Inflammatory macrophage (primary cell): ENCODE measurements at regions not wholly inside any gene's neighbourhood (a gene's known extent, or its start where the extent isn't known, plus 50 kb on each side); places are given as distances from the start of the nearest gene placed in this dataset.
"Not testable (repeated sequence)": the region's sequence is repeated elsewhere in the genome, so short reads cannot be mapped to it uniquely, and the experiment has no call there.

ENCODE experiments used
- DNase-seq, 2 donors: peaks; one replicate each; pipeline ENCODE4 v3.0.0-alpha.2; 2020 to 2022

- DNase-seq: no peak
These were observed 55.2 kb upstream of the SLIT2 start for GRCh38 chr4:20196476-20196875.

DNA sequence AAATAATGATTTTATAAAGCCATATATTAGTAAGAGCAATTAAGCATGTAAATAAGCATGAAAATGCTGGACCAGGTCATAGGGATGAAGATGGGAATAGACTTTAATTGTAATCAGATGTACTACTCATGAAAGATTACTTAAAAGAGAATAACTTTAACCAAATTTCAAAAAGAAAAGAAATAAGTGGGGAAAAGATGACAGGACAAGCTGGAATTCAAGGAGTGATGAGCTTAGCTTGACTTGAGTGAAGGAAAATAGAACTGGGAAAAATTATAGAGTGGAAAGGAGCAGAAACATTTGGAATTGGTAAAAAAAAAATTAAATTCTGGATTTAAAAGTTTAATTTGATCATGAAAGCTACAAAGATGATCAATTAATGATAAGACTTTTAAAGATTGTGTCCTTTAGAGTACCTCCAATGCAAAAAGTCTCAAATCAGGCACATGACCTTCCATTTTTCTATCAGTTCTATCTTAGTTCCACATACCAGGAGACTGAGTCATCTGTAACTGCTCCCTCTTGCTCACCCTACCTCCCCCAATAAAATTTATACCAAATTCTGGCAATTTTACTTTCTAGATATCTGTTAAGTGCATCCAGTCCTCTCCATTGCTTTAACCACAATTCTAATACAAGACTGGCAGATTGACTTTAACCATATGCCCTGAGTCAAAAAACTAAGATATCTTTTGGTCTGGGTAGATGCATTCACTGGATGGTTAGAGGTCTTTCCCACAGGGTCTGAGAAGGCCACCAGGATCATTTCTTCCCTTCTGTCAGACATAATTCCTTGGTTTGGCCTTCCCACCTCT, 56.4 kb upstream of the SLIT2 start:
- no peak for DNase-seq

DNA sequence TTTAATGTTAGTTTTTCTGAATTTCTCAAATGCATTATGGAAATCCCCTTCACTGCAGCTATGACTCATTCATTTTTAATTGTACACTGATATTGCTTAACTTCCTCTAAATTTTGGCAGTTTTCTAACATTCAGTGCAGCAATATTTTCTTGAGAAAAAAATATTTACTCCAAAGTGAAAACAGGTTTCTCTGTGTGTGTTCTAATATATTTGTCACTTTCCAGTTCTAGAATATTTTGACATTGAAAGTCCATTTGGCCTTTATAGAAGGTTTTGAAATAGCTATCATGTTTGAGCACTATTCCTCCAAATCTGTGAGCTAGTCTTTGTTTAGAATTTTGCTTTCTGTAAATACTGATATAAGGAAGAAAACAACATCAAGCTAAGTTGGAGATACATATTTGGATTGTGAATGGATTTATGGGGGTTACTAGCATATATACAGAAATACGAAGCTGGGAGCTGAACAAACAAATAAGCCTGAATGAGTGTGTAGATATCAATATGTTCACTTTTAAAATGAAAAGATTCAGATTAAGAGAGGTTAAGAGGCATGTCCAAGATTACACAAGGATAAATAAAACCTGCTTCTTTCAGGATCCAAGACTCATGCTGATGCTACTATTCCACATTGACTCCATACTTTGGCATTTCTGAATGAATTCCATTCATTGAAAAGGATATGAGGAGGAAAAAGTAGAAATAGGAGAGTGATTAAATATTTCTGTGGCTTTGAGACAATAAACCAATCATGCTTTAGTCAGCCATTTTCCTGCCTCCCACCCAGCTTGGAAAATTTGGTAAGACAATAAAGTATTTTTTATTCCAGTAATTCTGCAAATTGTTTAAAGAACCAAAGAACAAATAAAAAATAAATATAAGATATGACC, 57.3 kb upstream of the SLIT2 start:
- DNase-seq: peak in 1 of 2 donors; percentile 47

GRCh38 chr4:20193141-20193936, 58.4 kb upstream of the SLIT2 start:
- no peak for DNase-seq

DNA sequence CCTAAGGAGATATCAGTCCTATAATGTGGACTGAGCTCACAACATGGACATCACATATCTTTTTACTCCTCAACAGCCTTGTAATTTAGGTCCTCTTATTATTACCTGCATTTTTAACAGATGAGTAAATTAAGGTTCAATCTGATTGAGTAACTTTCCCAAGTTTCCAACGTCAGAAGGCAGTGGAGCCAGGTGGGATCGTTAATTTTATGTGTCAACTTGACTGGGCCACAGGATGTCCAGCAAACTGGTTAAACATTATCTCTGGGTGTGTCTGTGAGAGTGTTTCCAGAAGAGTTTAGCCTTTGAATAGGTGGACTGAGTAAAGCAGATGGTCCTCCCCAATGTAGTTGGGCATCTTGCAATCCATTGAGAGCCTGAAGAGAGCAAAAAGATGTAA, 59.0 kb upstream of the SLIT2 start:
- DNase-seq: no peak

DNA sequence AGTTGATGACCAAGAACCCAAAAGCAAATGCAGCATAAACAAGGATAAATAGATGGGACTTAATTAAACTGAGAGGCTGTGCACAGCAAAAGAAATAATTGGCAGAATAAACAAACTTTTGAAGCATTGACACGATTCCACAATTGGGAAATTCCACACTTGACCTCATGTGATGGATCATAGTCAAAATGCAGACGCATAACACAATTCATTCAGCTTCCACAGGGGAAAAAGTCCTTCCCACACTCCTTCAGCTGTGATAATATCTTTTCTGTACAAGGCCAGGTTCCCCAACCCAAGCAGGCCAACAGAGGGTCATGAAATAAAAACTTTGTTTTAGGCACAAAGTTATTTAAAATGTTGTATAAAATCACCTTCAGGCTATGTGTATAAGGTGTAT, 66.6 kb upstream of the SLIT2 start:
- DNase-seq: no peak

DNA sequence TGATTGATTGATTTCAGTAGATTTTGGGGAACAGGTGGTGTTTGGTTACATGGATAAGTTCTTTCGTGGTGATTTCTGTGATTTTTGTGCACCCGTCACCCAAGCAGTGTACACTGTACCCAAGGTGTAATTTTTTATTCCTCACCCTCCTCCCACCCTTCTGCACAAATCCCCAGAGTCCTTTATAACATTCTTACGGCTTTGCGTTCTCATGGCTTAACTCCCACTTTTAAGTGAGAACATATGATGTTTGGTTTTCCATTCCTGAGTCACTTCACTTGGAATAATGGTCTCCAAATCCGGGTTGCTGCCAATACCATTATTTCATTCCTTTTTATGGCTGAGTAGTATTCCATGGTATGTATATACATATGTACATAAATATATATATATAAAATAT, 68.6 kb upstream of the SLIT2 start:
- DNase-seq: not testable (repeated sequence)

DNA sequence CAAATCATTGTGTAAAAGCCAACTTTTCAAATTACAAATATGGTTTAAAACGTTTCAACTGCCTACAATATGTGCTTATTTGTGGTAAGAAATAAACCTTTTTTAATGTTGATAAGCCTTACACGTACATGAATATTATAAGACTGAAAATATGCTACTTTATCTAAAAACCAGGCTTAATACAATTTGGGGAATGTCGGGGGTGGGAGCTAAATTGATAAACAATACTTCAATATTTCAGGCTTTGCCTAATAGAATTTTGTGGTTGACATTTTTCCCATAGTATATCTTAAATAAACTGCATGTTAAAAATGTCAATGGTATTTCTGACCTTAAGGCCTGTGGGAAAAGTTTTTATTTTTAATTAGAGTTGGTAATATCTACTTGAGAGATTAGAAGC, 69.8 kb upstream of the SLIT2 start:
- DNase-seq: no peak

DNA sequence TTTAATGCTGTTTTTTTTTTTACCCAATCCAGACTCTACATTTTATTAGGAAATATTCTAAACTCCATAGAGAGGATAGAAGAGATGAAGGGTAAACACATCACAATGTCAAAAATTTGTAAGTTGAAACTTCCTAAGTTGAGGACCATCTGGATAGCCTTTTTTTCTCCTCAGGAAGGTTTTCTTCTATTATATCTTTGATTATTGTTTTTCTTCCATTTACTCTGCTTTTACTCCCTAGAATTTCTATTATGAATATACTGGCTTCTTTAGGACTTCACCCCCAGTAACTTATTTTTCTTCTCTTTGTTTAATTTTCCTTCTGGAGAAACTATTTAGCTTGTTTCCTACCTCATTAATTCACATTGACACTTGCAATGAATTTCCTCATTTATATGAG, 71.2 kb upstream of the SLIT2 start:
- no peak for DNase-seq

- no peak for DNase-seq
These were observed 72.7 kb upstream of the SLIT2 start for GRCh38 chr4:20178902-20179576.

DNA sequence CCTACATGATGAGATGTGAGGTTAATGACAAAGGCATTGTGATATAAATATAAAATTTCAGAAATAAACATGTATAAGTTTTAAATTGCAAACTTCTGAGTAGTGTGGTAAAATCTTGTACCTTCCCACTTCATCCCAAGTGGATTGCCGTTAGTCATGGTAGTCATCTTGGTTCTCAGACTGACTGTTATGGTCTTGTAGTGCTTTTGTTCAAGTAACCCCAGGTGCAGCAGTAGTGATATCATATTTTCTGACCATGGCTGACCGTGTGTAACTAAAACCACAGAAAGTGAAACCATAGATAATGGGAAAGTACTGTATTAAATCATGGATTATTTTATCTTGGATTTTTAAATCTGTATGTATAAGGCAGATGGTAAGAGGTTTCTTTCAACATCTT, 74.8 kb upstream of the SLIT2 start:
- DNase-seq: no peak

DNA sequence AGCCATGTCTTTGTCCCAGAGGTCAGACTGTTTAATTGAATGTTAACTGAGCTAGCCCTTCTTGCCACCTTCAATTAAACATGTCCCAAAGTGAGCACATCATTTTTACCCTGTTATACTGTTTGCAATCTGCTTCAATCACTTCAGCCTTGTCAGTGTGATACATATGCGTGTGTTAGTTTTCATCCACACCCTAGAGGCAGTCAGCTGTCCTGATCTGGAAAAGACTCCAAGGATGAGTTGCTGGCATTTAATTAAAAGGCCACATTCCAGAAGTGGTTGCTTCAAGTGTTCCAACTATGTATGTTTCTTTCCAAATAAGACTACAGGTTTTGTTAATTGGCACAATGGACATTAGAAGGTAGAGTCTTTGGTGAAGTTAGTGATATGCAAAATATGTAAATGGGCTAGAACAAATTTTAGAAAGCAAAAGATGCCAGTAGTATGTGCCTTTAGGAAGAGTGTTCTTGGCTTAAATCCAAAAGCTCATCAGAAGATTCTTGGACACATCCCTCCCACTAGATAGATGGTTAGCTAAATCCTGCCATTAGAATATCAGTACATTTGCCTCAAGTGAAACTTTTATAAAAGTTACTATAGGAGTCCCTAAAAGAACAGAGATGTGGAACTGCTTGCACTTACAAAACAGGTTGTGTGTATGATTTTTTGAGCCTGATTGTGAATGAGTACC, 79.5 kb upstream of the SLIT2 start:
- no peak for DNase-seq

DNA sequence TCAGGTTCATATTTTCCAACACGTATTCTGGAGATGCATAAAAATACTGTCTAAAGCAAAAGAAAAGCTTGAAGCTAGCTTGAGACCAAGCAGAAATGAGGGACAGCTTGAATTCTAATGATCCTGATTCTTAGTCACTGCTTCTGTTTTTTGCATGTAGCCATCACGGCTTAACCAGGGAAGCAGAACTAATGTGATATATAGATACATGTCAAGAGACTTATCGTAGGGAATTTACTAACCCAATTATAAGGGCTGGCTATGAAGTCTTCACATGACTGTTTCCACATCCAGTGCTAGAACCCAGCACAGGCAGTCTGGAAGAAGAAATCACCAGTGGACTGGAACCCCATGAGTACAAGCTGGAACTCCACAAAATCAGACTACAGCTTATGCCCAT, 85.2 kb upstream of the SLIT2 start:
- DNase-seq: no peak

DNA sequence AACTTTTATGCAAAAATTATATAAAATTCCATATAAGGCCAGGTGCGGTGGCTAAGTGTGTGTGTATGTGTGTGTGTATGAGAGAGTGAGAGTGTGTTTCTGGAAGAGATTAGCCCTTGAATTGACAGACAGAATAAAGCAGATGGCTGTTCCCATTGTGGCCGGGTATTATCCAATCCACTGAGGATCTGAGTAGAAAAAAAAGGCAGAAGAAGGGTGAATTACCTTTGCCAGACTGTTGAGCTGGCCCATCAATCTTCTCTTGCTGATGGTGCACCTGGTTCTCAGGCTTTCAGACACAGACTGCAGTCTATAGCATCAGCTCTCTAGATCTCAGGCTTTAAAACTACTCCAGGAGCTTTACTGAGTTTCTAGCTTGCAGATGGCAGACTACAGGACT, 92.2 kb upstream of the SLIT2 start:
- no peak for DNase-seq

DNA sequence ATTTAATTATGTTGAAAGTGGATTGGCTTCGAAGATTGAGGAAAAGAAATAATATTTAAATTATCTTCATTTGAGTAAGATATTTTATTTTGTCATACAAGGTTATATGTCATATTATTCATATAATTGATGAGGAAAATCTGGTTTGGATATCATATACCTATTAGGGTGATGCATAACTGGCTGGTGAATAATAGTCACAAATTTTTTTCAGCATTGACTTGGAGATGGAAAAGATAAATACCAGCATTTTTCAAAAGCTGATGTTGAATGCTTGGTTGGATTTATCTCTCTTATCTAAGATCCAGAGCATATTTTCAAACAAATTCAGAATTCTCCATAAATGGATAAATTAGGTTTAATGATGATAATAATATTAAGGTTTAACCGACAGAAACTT, 93.5 kb upstream of the SLIT2 start:
- no peak for DNase-seq

GRCh38 chr4:20151436-20151835, 100.3 kb upstream of the SLIT2 start:
- no peak for DNase-seq

DNA sequence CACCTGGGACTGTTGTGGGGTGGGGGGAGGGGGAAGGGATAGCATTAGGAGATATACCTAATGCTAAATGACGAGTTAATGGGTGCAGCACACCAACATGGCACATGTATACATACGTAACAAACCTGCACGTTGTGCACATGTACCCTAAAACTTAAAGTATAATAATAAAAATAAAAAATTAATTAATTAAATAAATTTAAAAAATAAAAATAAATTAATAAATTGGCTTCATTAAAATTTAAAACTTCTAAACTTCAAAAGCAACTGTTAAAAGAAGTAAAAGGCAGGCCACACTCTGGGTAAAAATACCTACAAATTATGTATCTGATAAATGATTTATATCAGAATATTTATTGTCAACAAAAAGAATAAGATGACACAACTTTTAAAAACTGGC, 102.6 kb upstream of the SLIT2 start:
- DNase-seq: not testable (repeated sequence)

GRCh38 chr4:20137176-20137575, 114.5 kb upstream of the SLIT2 start:
- DNase-seq: no peak

DNA sequence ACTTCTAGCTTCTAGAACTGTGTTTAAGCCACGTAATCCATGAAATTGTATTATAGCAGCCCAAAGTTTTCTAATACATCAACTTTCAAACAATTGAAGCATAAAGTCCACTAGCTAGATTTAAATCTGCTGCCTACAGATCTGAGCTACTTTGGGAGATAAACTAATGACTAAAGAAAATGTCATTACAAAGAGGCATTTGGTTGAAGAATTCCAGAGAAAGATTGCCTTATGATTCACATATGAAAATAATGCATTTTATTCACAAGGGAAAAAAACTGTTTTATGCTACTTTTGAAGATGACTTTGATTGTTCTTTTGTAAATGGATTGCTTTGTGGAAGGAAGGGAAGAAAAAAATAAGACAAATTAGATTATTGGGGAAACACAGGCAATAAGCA, 124.1 kb upstream of the SLIT2 start:
- no peak for DNase-seq

DNA sequence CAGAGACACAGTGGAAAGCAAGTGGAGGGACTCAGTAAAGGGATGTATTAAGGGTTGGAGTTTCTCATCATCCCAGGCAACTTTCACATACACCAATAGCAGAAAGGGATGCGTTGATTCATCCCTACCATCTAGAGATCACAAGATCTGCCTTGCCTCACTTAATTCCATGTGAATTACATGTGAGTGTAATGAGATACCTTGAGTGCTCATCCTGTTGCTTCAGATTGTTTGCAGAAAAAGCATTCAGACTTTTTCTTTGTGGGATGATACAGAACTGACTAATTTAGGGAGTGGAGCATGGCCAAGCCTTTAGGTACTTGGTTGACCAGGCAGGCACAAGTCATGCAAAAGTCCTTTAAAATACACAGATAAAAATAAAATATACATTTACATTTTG, 124.8 kb upstream of the SLIT2 start:
- DNase-seq: no peak

GRCh38 chr4:20124317-20125026, 127.2 kb upstream of the SLIT2 start:
- DNase-seq: no peak
